Thyroid gland (tissue), 4 donors: ENCODE measurements at regions not wholly inside any gene's neighbourhood (a gene's known extent, or its start where the extent isn't known, plus 50 kb on each side); places are given as distances from the start of the nearest gene placed in this dataset.

ENCODE experiments used
- CTCF ChIP-seq, 6 experiments: fragments of 200-600 bp in 3 of 6; fragments of 450-650 bp in 3 of 6; sonication (generic) in 3 of 6; IDR thresholded peaks; one replicate each; pipeline ENCODE4 v1.5.1; 2016 to 2019; ENCODE audit warnings: antibody characterized with exemption in 6 of 6, mild to moderate bottlenecking in 2 of 6, inconsistent platforms in 1 of 6, moderate library complexity in 1 of 6
- POLR2A ChIP-seq, 2 donors: fragments of 450-650 bp; IDR thresholded peaks; one replicate each; pipeline ENCODE4 v1.6.1; 2017; ENCODE audit warnings: antibody characterized with exemption in 2 of 2, mild to moderate bottlenecking in 2 of 2, moderate library complexity in 1 of 2

- no peak for TF ChIP-seq CTCF (IDR thresholded peaks at IDR 0.05)
- no peak for TF ChIP-seq POLR2A (IDR thresholded peaks at IDR 0.05)
Observed at GRCh38 chr5:115396688-115397087, 100.2 kb upstream of the CCDC112 start.
